ENCODE measurements at regions not wholly inside any gene's neighbourhood (a gene's known extent, or its start where the extent isn't known, plus 50 kb on each side); places are given as distances from the start of the nearest gene placed in this dataset.

DNA sequence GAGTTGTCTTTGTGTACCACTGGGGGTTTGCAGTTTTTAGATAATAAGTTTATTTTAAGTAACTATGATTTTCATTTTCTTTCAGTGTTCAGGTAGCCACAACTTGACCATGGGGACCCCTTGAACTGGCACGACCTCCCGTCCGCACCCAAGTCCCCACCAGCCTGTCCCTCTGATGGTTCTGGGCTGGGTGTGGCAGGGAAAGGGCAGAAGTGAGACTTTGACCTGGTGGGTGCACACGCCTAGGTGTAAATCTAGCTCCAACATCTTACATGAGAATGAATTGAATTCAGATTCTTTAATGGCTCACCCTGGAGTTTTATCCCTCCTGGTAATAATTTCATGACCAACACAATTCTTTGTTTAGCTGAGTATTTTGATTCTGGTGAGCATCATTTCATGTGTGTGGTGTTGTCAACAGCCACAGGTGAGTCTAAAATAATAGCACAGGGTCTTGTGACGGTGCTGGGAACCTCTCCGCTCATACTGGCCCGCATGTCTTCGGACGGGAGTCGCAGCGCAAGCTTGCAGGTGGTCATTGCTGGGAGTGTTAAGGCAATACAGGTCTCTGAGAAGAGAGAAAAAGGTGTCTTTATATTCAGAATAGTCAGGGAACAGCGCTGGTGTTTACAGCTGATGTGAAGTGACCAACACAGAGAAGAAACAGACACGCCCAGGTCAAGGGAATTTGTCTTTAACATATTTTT, 50.8 kb upstream of the POFUT2 start:
- Histone ChIP-seq H3K4me3 (no peak overlapping the region), H3K27ac (peak overlapping the region in 1 of 2 experiments; percentile 16; a peak in 1 of 6 replicates), H3K4me1 (peaks cover 27% of the 10 kb centered on the region), H3K4me2 (no peak overlapping the region), H3K9me3 (no peaks in the 10 kb centered on the region)
- TF ChIP-seq EP300 (IDR thresholded peaks at IDR 0.05) (no peak), FOXS1 (CRISPR knock-in tag; IDR thresholded peaks at IDR 0.05) (no peak), ZNF302 (CRISPR knock-in tag; IDR thresholded peaks at IDR 0.05) (no peak), CHD2 (IDR thresholded peaks at IDR 0.05; ENCODE audit: low read length, partially characterized antibody) (no peak), RARB (CRISPR knock-in tag; IDR thresholded peaks at IDR 0.05) (no peak), CBX2 (IDR thresholded peaks at IDR 0.05; ENCODE audit: borderline replicate concordance, low read depth) (no peak)
- TF ChIP-seq, protein P1, sequence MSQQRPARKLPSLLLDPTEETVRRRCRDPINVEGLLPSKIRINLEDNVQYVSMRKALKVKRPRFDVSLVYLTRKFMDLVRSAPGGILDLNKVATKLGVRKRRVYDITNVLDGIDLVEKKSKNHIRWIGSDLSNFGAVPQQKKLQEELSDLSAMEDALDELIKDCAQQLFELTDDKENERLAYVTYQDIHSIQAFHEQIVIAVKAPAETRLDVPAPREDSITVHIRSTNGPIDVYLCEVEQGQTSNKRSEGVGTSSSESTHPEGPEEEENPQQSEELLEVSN (IDR thresholded peaks at IDR 0.05; ENCODE audit: borderline replicate concordance, low read depth): no peak
- FAIRE-seq (no peak), ATAC-seq (no peak), DNase-seq (ENCODE audit: low read depth in 1 of 2, low spot score in 1 of 2) (no peak)
- WGBS (ENCODE audit: missing lambda C conversion rate): 93% methylated on average over 13 of the region's 13 CpGs
- ChIA-PET POLR2A (no interaction called here), CTCF (no interaction called here)

GRCh38 chr21:45339421-45340402, 52.0 kb upstream of the POFUT2 start:
- POLR2A ChIA-PET: no interaction called here
- WGBS (ENCODE audit: missing lambda C conversion rate): 76% methylated on average over 19 of the region's 19 CpGs
- DNase-seq (ENCODE audit: low read depth in 1 of 2, low spot score in 1 of 2): no peak
- no peak for ATAC-seq
- no peak for TF ChIP-seq HOXB13 (CRISPR knock-in tag; IDR thresholded peaks at IDR 0.05; ENCODE audit: low read depth)
- no peak for TF ChIP-seq BCL3 (IDR thresholded peaks at IDR 0.05)
- TF ChIP-seq RCOR1 (IDR thresholded peaks at IDR 0.05; ENCODE audit: low read depth, low read length): no peak
- no peak for TF ChIP-seq POLR2A (IDR thresholded peaks at IDR 0.05; ENCODE audit: low read length)
- no peak for TF ChIP-seq PHF8 (IDR thresholded peaks at IDR 0.05; ENCODE audit: borderline replicate concordance, low read depth)
- no peak for TF ChIP-seq JUN (IDR thresholded peaks at IDR 0.05)
- no peak for TF ChIP-seq FOSL2 (IDR thresholded peaks at IDR 0.05)
- TF ChIP-seq FOSL2 (CRISPR knock-in tag; IDR thresholded peaks at IDR 0.05): no peak
- TF ChIP-seq, protein P2, sequence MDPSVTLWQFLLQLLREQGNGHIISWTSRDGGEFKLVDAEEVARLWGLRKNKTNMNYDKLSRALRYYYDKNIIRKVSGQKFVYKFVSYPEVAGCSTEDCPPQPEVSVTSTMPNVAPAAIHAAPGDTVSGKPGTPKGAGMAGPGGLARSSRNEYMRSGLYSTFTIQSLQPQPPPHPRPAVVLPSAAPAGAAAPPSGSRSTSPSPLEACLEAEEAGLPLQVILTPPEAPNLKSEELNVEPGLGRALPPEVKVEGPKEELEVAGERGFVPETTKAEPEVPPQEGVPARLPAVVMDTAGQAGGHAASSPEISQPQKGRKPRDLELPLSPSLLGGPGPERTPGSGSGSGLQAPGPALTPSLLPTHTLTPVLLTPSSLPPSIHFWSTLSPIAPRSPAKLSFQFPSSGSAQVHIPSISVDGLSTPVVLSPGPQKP (IDR thresholded peaks at IDR 0.05; ENCODE audit: low read depth, low read length): no peak
- TF ChIP-seq TFCP2L1 (CRISPR knock-in tag; IDR thresholded peaks at IDR 0.05): no peak
- no peak for TF ChIP-seq RNF2 (IDR thresholded peaks at IDR 0.05; ENCODE audit: borderline replicate concordance, low read depth)
- no peak for TF ChIP-seq EHMT2 (IDR thresholded peaks at IDR 0.05; ENCODE audit: low read depth)
- TF ChIP-seq, protein P3, sequence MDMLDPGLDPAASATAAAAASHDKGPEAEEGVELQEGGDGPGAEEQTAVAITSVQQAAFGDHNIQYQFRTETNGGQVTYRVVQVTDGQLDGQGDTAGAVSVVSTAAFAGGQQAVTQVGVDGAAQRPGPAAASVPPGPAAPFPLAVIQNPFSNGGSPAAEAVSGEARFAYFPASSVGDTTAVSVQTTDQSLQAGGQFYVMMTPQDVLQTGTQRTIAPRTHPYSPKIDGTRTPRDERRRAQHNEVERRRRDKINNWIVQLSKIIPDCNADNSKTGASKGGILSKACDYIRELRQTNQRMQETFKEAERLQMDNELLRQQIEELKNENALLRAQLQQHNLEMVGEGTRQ (IDR thresholded peaks at IDR 0.05): no peak
- no peak for TF ChIP-seq HOXB5 (CRISPR knock-in tag; IDR thresholded peaks at IDR 0.05)
- no peak for TF ChIP-seq ESRRA (IDR thresholded peaks at IDR 0.05; ENCODE audit: borderline replicate concordance, low read length)
- H3K9me3 ChIP-seq: no peaks in the 10 kb centered on the region
- H3K4me2 ChIP-seq: no peak overlapping the region
- no peak overlapping the region for H3K4me3 ChIP-seq
- CTCF ChIA-PET: interaction anchor here (1.2 to 1.3 kb wide), 2 partner anchors 9 to 10 kb away, joined by 3 to 6 read pairs; no protein-coding TSS in a partner anchor
- peaks cover 15% of the 10 kb centered on the region for H3K4me1 ChIP-seq
- no peak for FAIRE-seq
- no peak overlapping the region for H3K27ac ChIP-seq
